ENCODE measurements at regions not wholly inside any gene's neighbourhood (a gene's known extent, or its start where the extent isn't known, plus 50 kb on each side); places are given as distances from the start of the nearest gene placed in this dataset.

- DNase-seq (ENCODE audit: low read depth): no peak
- H3K4me3 ChIP-seq (ENCODE audit: low read depth, low read length): no peak overlapping the region
These were observed 99.9 kb upstream of the BNC2 start for GRCh38 chr9:16970321-16970720.

GRCh38 chr9:16964228-16964627 is 93.8 kb upstream of the BNC2 start:
- peak; percentile 98 for DNase-seq (ENCODE audit: low read depth)
- no peak overlapping the region for H3K4me3 ChIP-seq (ENCODE audit: low read depth, low read length)

- DNase-seq (ENCODE audit: low read depth): peak; percentile 39
- no peak overlapping the region for H3K4me3 ChIP-seq (ENCODE audit: low read depth, low read length)
These were observed 89.6 kb upstream of the BNC2 start for GRCh38 chr9:16960084-16960483.

- DNase-seq (ENCODE audit: low read depth): no peak
These were observed 88.9 kb upstream of the BNC2 start for GRCh38 chr9:16959391-16959790.

GRCh38 chr9:16954040-16954439 is 83.6 kb upstream of the BNC2 start:
- no peak overlapping the region for H3K4me3 ChIP-seq (ENCODE audit: low read depth, low read length)
- DNase-seq (ENCODE audit: low read depth): no peak

More at GRCh38 chr9:16959391-16959790, 88.9 kb upstream of the BNC2 start:
- no peak overlapping the region for H3K4me3 ChIP-seq (ENCODE audit: low read depth, low read length)

- no peak for DNase-seq (ENCODE audit: low read depth)
These were observed 81.0 kb upstream of the BNC2 start for GRCh38 chr9:16951502-16951901.

GRCh38 chr9:16950051-16950450 is 79.6 kb upstream of the BNC2 start:
- DNase-seq (ENCODE audit: low read depth): no peak
- H3K4me3 ChIP-seq (ENCODE audit: low read depth, low read length): no peak overlapping the region

More at GRCh38 chr9:16951502-16951901, 81.0 kb upstream of the BNC2 start:
- no peak overlapping the region for H3K4me3 ChIP-seq (ENCODE audit: low read depth, low read length)

- no peak for DNase-seq (ENCODE audit: low read depth)
- no peak overlapping the region for H3K4me3 ChIP-seq (ENCODE audit: low read depth, low read length)
These were observed 60.1 kb upstream of the BNC2 start for GRCh38 chr9:16930578-16930977.

GRCh38 chr9:16928179-16928945 is 57.9 kb upstream of the BNC2 start:
- DNase-seq (ENCODE audit: low read depth): no peak
- H3K4me3 ChIP-seq (ENCODE audit: low read depth, low read length): no peak overlapping the region

GRCh38 chr9:16925426-16925825 is 55.0 kb upstream of the BNC2 start:
- H3K4me3 ChIP-seq (ENCODE audit: low read depth, low read length): no peak overlapping the region
- no peak for DNase-seq (ENCODE audit: low read depth)

GRCh38 chr9:16924311-16924915 is 53.9 kb upstream of the BNC2 start:
- H3K4me3 ChIP-seq (ENCODE audit: low read depth, low read length): no peak overlapping the region
- DNase-seq (ENCODE audit: low read depth): no peak

GRCh38 chr9:16921855-16922254 is 51.4 kb upstream of the BNC2 start:
- no peak overlapping the region for H3K4me3 ChIP-seq (ENCODE audit: low read depth, low read length)
- DNase-seq (ENCODE audit: low read depth): no peak

Measured in skeletal muscle cell (primary cell).